ENCODE measurements at regions not wholly inside any gene's neighbourhood (a gene's known extent, or its start where the extent isn't known, plus 50 kb on each side); places are given as distances from the start of the nearest gene placed in this dataset.

DNA sequence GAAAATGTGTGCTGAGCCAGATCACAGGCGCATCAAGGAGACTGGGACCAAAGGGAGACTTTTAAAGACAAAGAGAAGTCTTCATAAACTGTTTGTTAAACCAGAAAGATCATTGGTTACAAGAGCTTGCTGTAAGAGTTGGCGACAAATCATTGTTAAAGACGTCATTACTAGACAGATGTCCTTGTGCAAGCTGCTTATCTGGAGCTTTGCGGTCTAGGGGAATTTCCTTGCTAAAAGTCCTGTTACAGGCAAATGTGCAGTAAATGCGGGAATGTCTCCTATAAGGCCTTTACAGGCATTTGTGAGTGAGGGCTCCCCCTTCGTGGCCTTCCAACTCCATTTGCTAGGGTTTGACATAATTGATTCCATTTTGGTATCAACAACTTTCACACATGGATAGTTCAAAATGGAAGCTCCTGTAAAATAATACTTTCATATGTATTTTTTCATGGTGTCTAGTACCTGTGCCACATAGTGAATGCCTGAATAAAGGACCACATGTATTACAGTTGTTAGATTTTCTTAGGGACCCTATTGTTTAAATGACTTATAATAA lies 362.4 kb downstream of the UTRN start:
- no peak for TF ChIP-seq RAD21 (IDR thresholded peaks at IDR 0.05; ENCODE audit: low read depth)
- no peak for TF ChIP-seq TCF12 (IDR thresholded peaks at IDR 0.05; ENCODE audit: low read depth)
- no peak for TF ChIP-seq YY1 (IDR thresholded peaks at IDR 0.05; ENCODE audit: low read depth)
- TF ChIP-seq, protein P1, sequence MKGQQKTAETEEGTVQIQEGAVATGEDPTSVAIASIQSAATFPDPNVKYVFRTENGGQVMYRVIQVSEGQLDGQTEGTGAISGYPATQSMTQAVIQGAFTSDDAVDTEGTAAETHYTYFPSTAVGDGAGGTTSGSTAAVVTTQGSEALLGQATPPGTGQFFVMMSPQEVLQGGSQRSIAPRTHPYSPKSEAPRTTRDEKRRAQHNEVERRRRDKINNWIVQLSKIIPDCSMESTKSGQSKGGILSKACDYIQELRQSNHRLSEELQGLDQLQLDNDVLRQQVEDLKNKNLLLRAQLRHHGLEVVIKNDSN (IDR thresholded peaks at IDR 0.05), result no peak
- TF ChIP-seq EP300 (IDR thresholded peaks at IDR 0.05; ENCODE audit: borderline replicate concordance), result no peak
- TF ChIP-seq, protein P2, sequence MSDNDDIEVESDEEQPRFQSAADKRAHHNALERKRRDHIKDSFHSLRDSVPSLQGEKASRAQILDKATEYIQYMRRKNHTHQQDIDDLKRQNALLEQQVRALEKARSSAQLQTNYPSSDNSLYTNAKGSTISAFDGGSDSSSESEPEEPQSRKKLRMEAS (IDR thresholded peaks at IDR 0.05), result no peak
- no peak for TF ChIP-seq EGR1 (IDR thresholded peaks at IDR 0.05)
